T-helper 2 cell treated with Interferon-gamma antibody and Interleukin-4, amounts not matched to agents 100 ng/mL and 5 ng/mL, for 36 hours (primary cell): ENCODE measurements at regions not wholly inside any gene's neighbourhood (a gene's known extent, or its start where the extent isn't known, plus 50 kb on each side); places are given as distances from the start of the nearest gene placed in this dataset.
"Not testable (repeated sequence)": the region's sequence is repeated elsewhere in the genome, so short reads cannot be mapped to it uniquely, and the experiment has no call there.

Experiments used
- intact Hi-C: fragments of 100-400 bp; cut with micrococcal nuclease; formaldehyde crosslinking; loops from one replicate; pipeline ENCODE4 v1.15.1; 2023

DNA sequence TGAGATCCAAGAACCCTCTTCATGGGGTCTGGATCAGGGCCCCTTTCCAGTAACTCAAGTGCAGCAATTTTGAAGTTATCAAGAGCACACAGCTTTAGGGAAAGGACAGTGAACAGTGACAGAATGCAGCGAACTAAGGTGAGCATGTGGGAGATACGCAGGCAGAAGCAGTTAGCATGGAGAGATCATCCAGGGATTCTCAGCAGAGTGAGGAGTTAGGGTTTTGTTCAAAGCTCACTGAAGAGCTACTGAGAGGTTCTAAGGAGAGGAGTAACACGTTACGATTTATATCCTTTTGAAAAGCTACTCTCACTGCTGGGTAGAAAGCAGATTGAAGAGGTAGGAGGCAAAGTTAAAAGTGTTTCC is 83.6 kb upstream of the MPP7 start:
- intact Hi-C loops, result loop anchor here (10.0 kb wide), 1 partner anchor 832 kb away; no protein-coding TSS in a partner anchor

DNA sequence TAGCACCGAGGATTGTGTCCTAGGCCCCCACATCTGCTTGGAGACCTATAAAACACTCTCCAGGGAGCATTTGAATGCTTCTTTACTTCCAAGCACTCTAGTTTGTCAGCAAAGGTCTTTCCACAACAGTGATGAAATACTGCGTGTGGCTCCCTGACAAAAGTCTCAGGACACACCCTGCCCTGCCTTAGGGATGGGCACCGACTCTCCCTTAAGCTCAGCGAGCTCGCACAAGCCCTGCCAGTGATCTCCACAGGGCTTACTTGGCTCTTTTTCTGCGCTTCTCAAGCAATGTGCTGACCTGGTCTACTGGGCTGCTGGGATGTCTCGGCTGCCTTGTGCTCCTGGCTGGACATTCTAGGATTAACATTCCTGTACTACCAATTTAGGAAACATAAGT is 84.3 kb upstream of the MPP7 start:
- intact Hi-C loops, result loop anchor here (10.0 kb wide), 1 partner anchor 832 kb away; no protein-coding TSS in a partner anchor

DNA sequence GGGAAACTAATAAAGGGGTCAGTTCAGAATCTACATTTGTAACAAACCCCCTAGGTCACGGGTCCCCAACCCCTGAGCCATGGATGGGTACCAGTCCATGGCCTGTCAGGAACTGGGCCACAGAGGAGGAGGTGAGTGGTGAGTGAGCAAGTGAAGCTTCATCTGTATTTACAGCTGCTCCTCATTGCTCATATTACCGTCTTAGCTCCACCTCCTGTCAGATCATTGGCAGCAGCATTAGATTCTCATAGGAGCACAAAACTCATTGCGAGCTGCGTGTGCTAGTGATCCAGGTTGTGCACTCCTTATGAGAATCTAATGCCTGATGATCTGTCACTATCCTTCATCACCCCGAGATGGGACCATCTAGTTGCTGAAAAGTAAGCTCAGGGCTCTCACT is 88.4 kb upstream of the MPP7 start:
- intact Hi-C loops, result no loop called here

DNA sequence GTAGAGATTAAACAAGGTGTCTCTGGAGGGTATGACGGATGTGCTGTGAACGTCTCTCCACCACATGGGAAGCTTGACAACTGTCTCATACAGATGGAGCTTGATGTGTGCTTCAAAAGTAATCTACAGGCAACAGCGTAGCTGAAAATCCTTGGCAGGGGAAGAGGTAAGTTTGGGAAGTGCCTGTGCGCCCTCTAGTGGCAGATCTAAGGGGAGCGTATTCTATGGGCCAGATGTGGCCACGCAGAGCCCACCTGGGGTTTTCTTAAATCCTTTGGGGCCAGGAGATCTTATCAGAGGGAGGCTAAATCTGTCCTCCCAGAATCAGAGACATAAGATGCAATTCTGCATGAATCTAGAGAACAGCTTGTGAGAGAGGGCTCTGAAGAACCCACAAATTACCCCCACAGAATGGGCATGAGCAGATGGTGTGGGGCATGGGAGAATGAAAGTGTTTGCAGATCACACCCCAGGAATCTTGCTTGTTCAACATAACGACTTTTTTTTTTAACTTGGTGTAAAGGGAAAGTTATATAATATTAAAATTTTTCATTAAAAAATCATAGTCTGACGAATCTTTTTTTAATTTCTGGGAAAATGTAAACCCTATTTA is 91.2 kb upstream of the MPP7 start:
- intact Hi-C loops, result no loop called here

DNA sequence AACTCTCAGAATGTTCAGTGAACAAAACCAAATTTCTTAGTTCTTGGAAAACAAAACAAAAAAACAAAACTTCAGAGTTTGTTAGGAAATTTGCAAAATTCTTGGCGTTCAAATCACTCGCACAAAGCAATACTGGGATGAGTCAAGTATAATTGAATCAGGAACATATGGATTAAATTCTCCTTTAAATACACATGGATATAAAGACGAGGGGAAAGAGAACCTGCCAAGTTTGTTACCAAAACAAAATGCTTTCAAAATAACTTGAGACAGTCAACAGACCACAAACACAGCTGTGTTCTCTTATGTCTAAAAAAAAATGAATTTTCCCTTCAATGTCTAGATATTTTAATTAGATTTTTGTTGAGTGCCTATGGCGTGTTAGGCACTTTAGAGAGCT is 93.5 kb upstream of the MPP7 start:
- intact Hi-C loops, result no loop called here

DNA sequence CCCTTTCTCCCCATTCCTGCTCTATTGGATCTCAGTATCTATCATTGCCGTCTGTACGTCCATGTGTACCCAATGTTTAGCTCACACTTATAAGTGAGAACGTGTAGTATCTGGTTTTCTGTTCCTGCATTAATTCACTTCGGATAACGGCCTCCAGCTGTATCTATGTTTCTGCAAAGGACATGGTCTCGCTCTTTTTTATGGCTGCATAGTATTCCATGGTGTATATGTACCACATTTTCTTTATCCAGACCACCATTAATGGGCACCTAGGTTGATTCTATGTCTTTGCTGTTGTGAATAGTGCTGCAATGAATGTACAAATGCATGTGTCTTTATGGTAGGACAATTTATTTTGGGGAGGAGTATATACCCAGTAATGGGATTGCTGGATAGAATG is 94.4 kb upstream of the MPP7 start:
- intact Hi-C loops, result no loop called here

DNA sequence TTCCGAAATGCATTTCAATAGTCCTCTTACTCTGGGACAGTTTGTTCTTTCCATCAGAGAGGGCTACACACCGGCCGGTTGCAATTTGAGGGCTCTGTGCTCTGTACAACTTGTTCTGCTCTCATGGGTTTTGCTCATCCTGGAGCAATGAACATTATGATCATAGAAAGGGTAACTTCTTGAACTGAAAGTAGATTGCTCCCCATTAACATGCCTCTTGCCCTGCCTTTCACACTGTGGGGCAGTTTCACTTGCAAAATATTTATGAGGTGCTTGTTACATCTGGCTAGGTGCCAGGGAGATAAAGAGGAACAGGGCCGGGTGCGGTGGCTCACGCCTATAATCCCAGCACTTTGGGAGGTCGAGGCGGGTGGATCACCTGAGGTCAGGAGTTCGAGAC is 97.3 kb upstream of the MPP7 start:
- intact Hi-C loops, result no loop called here

DNA sequence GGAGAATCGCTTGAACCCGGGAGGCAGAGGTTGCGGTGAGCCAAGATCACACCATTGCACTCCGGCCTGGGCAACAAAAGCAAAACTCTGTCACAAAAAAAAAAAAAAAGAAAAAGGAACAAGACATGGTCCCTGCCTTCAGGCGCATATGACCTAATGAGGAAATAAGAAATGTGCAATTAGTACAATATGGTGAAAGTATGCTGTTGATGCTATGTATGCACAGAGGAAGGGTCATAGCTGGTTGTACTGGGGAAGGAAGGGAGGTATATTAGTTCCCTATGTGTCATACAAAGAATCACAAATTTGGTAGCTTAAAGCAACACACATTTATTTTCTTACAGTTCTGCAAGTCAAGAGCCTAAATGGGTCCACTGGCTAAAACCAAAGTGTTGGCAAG is 97.8 kb upstream of the MPP7 start:
- intact Hi-C loops, result no loop called here

DNA sequence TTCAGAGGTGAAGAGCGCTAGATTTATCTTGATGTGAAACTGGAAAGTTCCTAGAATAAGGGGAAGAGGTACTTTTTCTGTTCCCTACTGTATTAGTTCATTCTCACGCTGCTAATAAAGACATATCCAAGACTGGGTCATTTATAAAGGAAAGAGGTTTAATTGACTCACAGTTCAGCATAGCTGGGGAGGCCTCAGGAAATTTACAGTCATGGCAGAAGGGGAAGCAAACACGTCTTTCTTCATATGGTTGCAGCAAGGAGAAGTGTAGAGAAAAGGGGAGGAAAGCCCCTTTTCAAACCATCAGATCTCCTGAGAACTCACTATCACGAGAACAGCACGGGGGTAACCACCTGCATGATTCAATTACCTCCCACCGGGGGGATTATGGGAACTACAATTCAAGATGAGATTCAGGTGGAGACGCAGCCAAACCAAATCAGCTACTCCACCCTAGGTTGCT is 99.8 kb upstream of the MPP7 start:
- intact Hi-C loops, result not testable (repeated sequence)

DNA sequence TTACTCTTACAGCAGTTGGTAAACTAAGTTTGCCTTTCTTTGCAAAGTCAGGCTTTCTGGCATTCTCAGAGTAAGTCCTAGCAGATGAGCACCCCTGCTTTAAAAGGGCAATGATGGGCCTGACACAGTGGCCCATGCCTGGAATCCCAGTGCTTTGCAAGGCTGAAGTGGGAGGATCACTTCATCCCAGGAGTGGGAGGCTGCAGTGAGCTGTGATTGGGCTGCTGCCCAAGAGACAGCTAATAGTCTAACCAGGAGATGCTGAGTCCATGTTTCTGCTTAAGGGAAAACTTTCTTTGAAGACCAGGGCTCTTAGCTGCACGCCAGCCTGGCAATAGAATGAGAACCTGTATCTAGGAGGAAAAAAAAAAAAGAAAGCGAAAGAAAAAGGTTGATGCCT is 100.2 kb upstream of the MPP7 start:
- intact Hi-C loops, result no loop called here

DNA sequence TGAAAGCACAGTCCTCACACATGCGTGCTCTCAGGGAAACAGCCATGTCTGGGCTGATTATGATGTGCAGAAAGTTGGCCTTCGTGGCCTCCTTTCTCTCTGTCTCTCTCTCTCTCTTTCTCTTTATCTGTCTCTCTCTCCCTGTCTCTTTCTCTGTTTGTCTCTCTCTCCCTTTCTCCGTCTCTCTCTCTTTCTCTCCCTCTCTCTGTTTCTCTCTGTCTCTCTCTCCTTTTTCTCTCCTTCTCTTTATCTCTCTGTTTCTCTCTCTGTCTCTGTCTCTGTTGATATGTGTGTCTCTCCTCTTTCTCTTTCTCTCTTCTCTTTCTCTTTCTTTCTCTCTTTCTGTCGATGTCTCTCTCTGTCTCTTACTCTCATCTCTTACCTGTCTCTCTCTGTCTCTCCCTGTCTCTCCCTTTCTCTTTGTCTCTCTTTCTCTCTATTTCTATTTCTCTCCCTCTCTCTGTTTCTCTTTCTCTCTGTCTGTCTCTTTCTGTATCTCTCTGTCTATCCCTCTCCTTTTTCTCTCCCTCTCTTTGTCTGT is 105.4 kb upstream of the MPP7 start:
- intact Hi-C loops, result no loop called here

DNA sequence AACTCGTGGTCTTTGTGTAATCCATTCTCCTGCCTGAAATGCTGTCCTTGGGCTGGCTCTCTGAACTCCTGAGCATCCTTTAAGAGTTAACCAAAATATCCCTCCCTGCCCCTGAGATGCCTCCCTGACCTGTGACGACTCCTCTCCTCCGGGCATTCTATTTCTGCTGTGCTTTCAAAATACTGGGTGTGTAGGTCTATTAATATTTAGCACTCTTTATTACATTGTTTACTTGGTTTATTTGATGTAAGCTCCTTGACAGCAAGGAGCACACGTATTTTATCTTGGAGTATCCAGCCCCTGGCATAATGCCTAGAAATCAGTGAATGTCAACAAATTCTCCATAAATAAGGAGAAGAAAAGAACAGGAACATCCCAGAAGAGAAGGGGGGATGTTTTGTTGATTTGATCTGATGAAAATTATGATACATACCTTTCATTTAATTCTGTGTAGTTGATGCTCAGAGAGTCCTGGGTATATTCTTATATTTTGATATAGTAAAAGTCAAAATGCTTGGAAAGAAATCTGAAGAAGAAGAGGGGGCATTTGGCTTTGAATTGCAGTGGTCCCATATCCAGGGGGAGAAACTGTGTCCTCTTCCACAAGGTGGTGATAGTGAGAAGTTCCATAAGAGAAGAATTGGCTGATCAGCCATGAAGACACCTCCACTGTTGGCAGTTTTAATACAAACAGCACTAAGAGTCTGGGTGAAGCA is 107.7 kb upstream of the MPP7 start:
- intact Hi-C loops, result loop anchor here (2.0 kb wide), 1 partner anchor 76 kb away; no protein-coding TSS in a partner anchor

DNA sequence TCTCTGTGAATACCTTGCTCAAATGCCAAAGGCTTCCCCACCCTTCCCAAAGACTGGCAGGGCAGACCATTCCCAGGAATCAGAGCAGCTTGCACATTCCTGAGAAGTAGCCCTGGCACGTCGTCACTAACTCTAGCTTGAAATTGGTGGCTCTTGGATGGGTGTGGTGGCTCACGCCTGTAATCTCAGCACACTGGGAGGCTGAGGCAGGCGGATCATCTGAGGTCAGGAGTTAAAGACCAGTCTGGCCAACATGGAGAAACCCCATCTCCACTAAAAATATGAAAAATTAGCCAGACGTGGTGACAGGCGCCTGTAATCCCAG is 108.2 kb upstream of the MPP7 start:
- intact Hi-C loops, result loop anchor here (2.0 kb wide), 1 partner anchor 76 kb away; no protein-coding TSS in a partner anchor

DNA sequence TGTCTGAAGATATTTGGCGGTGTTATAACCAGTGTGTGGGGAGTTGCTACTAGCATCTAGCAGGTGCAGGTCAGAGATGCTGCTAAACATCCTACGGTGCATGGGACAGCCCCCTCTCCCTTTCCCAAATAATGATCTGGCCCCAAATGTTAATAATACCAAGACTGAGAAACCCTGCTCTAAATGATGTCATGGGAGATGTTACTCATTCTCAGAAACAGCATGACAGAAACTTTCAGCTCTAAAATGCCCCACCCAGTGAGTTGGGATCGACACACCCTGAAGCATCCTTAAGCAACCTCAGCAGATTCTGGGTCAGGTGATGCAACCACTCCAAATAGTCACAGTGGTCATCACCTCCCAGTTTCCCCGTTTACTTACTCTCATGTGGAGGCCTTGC is 108.8 kb upstream of the MPP7 start:
- intact Hi-C loops, result loop anchor here (2.0 kb wide), 1 partner anchor 77 kb away; no protein-coding TSS in a partner anchor

DNA sequence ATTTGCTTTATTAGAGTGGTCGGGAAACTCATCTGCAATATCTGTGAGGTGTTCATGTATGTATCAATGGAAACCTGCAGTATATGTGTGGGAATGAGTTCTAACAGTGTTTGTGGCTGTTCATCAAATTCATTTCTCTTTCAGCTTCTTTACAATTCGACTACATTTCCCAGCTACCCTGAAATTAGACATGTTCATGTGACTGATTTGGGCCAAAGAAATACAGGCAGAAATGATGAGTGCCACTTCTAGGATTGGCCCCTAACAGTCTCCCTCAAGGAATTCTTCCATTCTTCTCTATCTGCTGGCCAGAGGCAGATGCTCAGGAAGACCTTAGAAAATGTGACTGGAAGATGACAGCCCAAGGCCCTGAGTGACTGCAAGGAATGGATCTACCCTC is 114.8 kb upstream of the WAC start:
- intact Hi-C loops, result no loop called here

DNA sequence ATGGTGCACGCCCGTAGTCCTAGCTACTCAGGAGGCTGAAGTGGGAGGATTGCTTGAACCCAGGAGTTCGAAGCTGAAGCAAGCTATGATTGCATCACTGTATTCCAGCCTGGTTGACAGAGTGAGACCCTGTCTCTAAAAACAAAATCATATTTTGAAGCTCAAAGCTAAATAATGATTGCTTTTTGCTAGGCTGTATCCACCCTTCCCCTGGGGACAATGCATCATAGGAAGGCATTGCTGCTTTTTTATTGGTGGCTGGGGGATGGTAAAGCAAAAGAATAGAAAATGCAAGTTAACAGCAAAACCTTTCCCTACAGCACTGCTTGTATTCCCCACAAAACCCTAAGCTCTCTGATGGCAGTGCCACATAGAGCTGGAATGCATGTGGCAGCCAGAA is 107.5 kb upstream of the WAC start:
- intact Hi-C loops, result no loop called here

DNA sequence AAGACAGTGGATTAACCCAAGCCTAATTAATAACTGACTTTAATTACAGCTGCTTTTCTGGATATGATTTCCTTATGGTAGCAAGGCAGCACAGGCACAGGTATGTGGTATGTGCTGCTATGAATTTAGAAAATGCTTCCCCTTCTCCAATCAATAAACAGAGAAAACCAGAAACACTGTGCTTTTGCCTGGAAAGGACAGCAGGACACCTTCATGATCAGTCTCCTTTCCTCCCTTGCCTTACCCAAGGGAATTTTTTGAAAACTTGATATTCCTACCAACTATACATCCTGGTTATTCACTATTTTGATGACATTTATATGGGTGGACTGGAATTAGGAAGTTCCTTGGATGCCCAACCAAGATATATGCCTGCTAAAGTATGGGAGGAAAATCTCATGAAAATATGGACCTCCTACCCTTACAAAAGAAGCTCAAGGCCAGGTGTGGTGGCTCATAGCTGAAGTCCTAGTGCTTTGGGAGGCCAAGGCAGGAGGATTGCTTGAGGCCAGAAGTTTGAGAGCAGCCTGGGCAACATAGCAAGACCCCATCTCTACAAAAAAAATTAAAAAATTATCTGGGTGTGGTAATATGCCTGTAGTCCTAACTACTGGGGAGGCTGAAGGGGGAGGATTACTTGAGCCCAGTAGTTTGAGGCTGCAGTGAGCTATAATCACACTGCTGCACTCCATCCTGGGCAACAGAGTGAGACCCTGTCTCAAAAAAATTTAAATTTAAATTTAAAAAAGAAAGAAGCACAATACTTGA is 106.3 kb upstream of the WAC start:
- intact Hi-C loops, result no loop called here

DNA sequence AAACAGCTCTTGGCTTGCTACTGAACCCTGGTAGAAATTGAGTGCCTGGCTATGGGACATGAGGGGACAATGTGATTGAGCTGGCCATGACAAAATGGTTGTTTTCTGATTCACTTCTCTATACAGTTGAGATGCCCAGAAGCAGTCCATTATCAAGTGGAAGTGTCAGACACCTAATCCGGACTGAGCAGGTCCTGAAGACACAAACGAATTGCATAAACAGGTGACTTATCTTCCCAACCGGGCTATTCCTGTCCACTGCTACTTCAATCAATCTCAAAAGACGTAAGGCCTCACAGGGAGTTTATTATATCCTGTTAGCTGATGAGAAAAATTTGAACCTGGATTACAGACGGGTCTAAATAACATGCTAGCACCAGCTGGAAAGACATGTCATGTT is 105.5 kb upstream of the WAC start:
- intact Hi-C loops, result no loop called here

DNA sequence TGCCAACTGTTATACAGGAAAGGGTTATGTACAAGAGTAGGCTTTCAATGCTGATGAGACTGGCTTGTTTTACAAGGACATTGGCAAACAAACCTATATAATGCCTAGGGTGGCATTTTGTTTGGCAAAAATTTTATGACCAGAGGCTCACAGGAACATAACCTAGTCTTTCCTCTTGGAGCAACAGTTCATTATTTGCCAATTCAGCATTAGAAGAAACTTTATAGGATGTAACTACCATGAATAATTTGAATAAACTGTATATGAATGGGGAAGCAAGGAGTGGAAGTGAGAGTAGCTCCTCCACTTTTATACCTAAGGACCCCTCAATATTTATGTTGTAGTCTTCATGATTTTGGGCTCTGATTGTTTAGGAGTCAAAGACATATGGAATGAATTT is 103.9 kb upstream of the WAC start:
- intact Hi-C loops, result no loop called here

DNA sequence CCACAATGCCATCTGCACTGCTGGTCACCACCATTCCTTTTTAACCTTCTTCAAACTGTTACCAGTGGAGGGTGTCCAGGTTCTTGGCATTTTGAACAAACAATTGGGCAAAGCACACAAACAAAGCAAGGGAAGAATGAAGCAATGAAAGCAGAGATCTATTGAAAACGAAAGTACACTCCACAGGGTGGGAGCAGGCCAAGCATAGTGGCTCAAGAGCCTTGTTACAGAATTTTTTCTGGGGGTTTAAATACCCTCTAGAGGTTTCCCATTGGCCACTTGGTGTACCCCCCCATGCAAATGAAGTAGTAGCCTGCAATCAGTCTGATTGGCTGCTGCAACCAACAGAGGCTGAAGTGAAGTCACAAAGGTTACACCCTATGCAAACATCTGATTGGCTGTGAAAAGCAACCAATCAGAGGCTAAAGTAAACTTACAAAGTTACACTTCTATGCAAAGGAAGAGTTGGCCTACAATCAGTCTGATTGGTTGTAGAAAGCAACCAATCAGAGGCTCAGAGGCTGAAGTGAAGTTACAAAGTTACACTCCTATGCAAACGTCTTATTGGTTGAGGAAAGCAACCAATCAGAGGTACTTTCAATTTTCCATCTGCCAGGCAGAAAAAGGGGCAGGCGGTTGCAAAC is 103.2 kb upstream of the WAC start:
- intact Hi-C loops, result no loop called here

DNA sequence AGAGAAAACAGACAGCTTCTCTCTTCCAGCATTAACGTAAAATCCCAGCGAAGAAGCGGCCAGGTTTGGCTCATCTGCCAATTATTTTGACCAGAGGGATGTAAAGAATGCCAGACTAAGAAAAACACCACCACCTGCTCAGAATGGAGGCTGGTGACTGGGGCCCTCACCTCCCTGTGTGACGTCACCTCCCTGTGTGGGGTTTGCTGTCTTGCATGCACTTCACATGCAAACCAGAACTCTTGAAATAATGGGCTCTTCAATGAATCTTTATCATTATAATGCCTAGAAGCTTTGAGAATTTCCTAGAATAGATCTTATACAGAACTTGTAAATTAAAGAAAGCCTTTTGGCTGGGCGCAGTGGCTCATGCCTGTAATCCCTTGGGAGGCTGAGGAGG is 101.8 kb upstream of the WAC start:
- intact Hi-C loops, result no loop called here
